ENCODE measurements at regions not wholly inside any gene's neighbourhood (a gene's known extent, or its start where the extent isn't known, plus 50 kb on each side); places are given as distances from the start of the nearest gene placed in this dataset.

GRCh38 chr7:106978425-106979420 is 65.8 kb upstream of the PRKAR2B start:
- TF ChIP-seq, protein P1, sequence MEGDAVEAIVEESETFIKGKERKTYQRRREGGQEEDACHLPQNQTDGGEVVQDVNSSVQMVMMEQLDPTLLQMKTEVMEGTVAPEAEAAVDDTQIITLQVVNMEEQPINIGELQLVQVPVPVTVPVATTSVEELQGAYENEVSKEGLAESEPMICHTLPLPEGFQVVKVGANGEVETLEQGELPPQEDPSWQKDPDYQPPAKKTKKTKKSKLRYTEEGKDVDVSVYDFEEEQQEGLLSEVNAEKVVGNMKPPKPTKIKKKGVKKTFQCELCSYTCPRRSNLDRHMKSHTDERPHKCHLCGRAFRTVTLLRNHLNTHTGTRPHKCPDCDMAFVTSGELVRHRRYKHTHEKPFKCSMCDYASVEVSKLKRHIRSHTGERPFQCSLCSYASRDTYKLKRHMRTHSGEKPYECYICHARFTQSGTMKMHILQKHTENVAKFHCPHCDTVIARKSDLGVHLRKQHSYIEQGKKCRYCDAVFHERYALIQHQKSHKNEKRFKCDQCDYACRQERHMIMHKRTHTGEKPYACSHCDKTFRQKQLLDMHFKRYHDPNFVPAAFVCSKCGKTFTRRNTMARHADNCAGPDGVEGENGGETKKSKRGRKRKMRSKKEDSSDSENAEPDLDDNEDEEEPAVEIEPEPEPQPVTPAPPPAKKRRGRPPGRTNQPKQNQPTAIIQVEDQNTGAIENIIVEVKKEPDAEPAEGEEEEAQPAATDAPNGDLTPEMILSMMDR (IDR thresholded peaks at IDR 0.05; ENCODE audit: low read depth, low read length, missing control alignments), result peak; percentile 11
- no peak for DNase-seq (ENCODE audit: low read depth)
- H3K4me3 ChIP-seq (ENCODE audit: low read depth, low read length), result no peak overlapping the region
- in situ Hi-C loops (cut with HindIII; ENCODE audit: low sequenced_read_pairs), result no loop called here

GRCh38 chr7:106979551-106980357 is 64.8 kb upstream of the PRKAR2B start:
- no peak overlapping the region for H3K4me3 ChIP-seq (ENCODE audit: low read depth, low read length)
- no peak for DNase-seq (ENCODE audit: low read depth)
- in situ Hi-C loops (cut with HindIII; ENCODE audit: low sequenced_read_pairs), result no loop called here
- TF ChIP-seq, protein P1 (IDR thresholded peaks at IDR 0.05; ENCODE audit: low read depth, low read length, missing control alignments), result no peak

- no peak overlapping the region for H3K4me3 ChIP-seq (ENCODE audit: low read depth, low read length)
- in situ Hi-C loops (cut with HindIII; ENCODE audit: low sequenced_read_pairs), result no loop called here
- no peak for DNase-seq (ENCODE audit: low read depth)
- TF ChIP-seq, protein P1 (IDR thresholded peaks at IDR 0.05; ENCODE audit: low read depth, low read length, missing control alignments), result no peak
Measured at GRCh38 chr7:106980358-106980685, 64.2 kb upstream of the PRKAR2B start.

DNA sequence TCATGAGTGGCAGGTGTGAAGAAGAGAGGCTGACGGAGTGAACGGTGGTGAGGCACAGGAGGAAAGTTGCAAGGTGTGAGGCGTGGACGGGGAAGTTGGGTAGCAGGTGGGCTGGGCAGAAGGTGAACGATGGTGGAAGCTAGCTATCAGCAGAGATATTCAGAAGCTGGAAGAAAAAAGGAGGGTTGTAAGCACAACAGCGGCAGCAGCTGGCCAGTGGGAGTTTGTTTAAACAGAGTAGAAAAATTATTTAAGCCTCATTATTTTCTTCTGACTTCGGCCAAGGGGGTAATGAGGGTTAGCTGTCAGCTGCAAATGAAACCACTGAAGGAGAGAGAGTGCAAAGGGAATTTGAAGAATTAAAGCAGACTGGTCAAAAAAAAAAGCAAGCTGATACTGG is 62.1 kb upstream of the PRKAR2B start:
- TF ChIP-seq, protein P1 (IDR thresholded peaks at IDR 0.05; ENCODE audit: low read depth, low read length, missing control alignments), result no peak
- H3K4me3 ChIP-seq (ENCODE audit: low read depth, low read length), result no peak overlapping the region
- in situ Hi-C loops (cut with HindIII; ENCODE audit: low sequenced_read_pairs), result no loop called here
- DNase-seq (ENCODE audit: low read depth), result peak; percentile 8

DNA sequence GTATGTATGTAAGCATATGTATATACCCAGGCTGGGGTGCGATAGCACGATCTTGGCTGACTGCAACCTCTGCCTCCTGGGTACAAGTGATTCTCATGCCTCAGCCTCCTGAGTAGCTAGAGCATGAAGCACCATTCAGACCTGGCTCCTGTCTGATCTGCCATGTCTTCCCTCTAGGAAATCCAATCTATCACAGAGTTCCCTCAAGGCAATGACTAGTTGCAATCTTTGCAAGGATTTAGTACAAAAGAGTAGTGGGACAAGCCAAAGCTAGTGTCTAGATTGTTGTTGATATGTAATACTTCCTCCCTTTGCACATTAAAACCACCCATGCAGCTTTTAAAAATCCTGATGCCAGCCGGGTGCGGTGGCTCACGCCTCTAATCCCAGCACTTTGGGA is 60.5 kb upstream of the PRKAR2B start:
- TF ChIP-seq, protein P1 (IDR thresholded peaks at IDR 0.05; ENCODE audit: low read depth, low read length, missing control alignments), result no peak
- DNase-seq (ENCODE audit: low read depth), result no peak
- in situ Hi-C loops (cut with HindIII; ENCODE audit: low sequenced_read_pairs), result no loop called here
- no peak overlapping the region for H3K4me3 ChIP-seq (ENCODE audit: low read depth, low read length)

GRCh38 chr7:106986450-106986977 is 58.0 kb upstream of the PRKAR2B start:
- no peak overlapping the region for H3K4me3 ChIP-seq (ENCODE audit: low read depth, low read length)
- DNase-seq (ENCODE audit: low read depth), result no peak
- in situ Hi-C loops (cut with HindIII; ENCODE audit: low sequenced_read_pairs), result no loop called here
- TF ChIP-seq, protein P1 (IDR thresholded peaks at IDR 0.05; ENCODE audit: low read depth, low read length, missing control alignments), result no peak

Measured in astrocyte of the cerebellum (primary cell).